Ovary (tissue), 7 donors: ENCODE measurements at regions not wholly inside any gene's neighbourhood (a gene's known extent, or its start where the extent isn't known, plus 50 kb on each side); places are given as distances from the start of the nearest gene placed in this dataset.

ENCODE experiments used
- DNase-seq, 5 donors: peaks; one replicate each; pipeline ENCODE4 v3.0.0-alpha.2; 2019 to 2020
- H3K27ac ChIP-seq, 2 donors: fragments of 200-600 bp; one replicate each; pipeline versions ENCODE4 v1.5.1 to v1.8.0; 2019 to 2022
- H3K27me3 ChIP-seq: fragments of 200-600 bp; one replicate; pipeline ENCODE4 v1.8.0; 2022
- H3K36me3 ChIP-seq: fragments of 200-600 bp; sonication (generic); one replicate; pipeline ENCODE4 v1.5.1; 2019
- H3K4me1 ChIP-seq: one replicate; pipeline ENCODE4 v1.8.1; 2013; ENCODE audit warnings: mild to moderate bottlenecking, moderate library complexity; ENCODE audit not compliant: insufficient read depth
- H3K4me3 ChIP-seq: fragments of 200-600 bp; sonication (generic); one replicate; pipeline ENCODE4 v1.5.1; 2017
- H3K9me3 ChIP-seq, 2 donors: fragments of 200-600 bp in 1 of 2; sonication (generic) in 1 of 2; one replicate each; pipeline versions ENCODE4 v1.5.1 to v1.8.1; 2013 to 2019; ENCODE audit warnings: mild to moderate bottlenecking in 1 of 2, moderate library complexity in 1 of 2
- CTCF ChIP-seq, 3 donors: fragments of 450-650 bp in 2 of 3; fragments of 200-600 bp in 1 of 3; IDR thresholded peaks; one replicate each; pipeline versions ENCODE4 v1.5.1 to v1.8.0; 2016 to 2022; ENCODE audit warnings: antibody characterized with exemption in 3 of 3, mild to moderate bottlenecking in 1 of 3
- EP300 ChIP-seq: sonication (generic); formaldehyde crosslinking; IDR thresholded peaks from one replicate; pipeline ENCODE4 v1.6.1; 2017; ENCODE audit warnings: antibody characterized with exemption
- POLR2A ChIP-seq: fragments of 450-650 bp; IDR thresholded peaks from one replicate; pipeline ENCODE4 v1.6.1; 2017; ENCODE audit warnings: antibody characterized with exemption, mild to moderate bottlenecking, moderate library complexity
- WGBS, 3 donors: extraction: QIAGEN DNeasy Blood & Tissue Kit in 1 of 3; methylation state at CpG; one replicate each; pipeline versions ENCODE4 v1.1.5 to v1.1.7; 2013 to 2017; 5-methylcytosine and 5-hydroxymethylcytosine counted together
- intact Hi-C, 4 donors: fragments of 100-400 bp; cut with DNase I; formaldehyde crosslinking; loops; one replicate each; pipeline versions ENCODE4 v1.11.0 to v1.15.1; 2022 to 2023
- donor health status: DM: no; HTN: no; CAD: no; lungs with moderate emphysema.
- donor health status: DM: no; HTN: no; CAD: no.
- donor health status: Bipolar disorder and iron deficiency.
- donor health status: DM: no; HTN: no; CAD: no.
- donor health status: DM: yes; HTN: yes; CAD: no.

- TF ChIP-seq EP300 (no peak), CTCF (IDR thresholded peaks at IDR 0.05) (no peak), POLR2A (no peak)
Measured at GRCh38 chr12:90124914-90125313, 416.3 kb upstream of the ATP2B1 start.

DNA sequence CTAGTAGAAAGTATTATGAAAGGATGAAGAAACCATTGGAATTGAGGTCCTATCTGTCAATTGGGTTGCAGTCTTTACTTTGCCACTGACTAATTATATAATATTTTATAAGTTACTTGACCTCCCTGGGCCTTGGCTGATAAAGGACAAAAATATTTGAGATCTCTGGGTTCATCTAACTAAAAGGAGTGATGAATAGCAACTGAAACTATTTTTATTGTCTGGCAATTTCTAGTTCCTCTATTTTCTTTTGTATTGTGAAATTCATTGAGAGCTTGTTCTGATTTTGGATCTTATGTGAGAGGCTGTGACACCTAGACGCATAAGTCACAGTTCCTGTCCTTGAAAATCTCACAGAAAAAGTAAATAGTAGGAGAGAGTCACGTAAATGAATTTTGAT, 415.7 kb upstream of the ATP2B1 start:
- Histone ChIP-seq H3K9me3 (peaks cover 0 to 8% of the 10 kb centered on the region in 2 donors), H3K36me3 (no peaks in the 10 kb centered on the region), H3K27ac (no peak overlapping the region), H3K27me3 (no peaks in the 10 kb centered on the region), H3K4me3 (no peak overlapping the region), H3K4me1 (no peaks in the 10 kb centered on the region)
- TF ChIP-seq POLR2A, result no peak
- no peak for TF ChIP-seq EP300
- TF ChIP-seq CTCF (IDR thresholded peaks at IDR 0.05), result no peak
- WGBS, 3 donors, result 62 to 72% (median 66%) methylated on average over 2 of the region's 2 CpGs
- DNase-seq, result no peak
- intact Hi-C loops, result no loop called here

More at GRCh38 chr12:90124914-90125313, 416.3 kb upstream of the ATP2B1 start:
- 94% methylated on average over 7 of the region's 7 CpGs for WGBS, 3 donors
- no peak overlapping the region for H3K27ac ChIP-seq
- no peak overlapping the region for H3K4me3 ChIP-seq
- DNase-seq, result no peak
- intact Hi-C loops, result no loop called here
- no peaks in the 10 kb centered on the region for H3K27me3 ChIP-seq
- H3K9me3 ChIP-seq, result peaks cover 0 to 8% of the 10 kb centered on the region in 2 donors
- no peaks in the 10 kb centered on the region for H3K4me1 ChIP-seq
- no peaks in the 10 kb centered on the region for H3K36me3 ChIP-seq

- DNase-seq, result no peak
- H3K4me3 ChIP-seq, result no peak overlapping the region
- intact Hi-C loops, result no loop called here
Measured at GRCh38 chr12:90122681-90123080, 414.0 kb upstream of the ATP2B1 start.

DNA sequence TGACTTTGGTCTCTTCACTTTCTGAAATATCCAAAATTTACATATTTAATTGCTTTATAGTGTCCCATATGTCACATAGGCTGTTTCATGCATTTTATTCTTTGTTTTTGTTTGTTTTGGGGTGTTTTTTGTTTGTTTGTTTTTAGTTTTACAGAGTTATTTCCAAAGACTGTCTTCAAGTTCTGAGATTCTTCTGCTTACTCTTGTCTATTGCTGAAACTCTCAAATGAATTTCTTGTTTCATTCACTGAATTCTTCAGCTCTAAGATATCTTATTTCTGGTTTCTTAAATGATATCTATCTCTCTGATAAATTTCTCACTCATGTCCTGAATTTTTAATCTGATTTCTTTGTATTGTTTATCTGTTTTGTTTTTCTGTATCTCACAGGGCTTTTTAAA, 412.0 kb upstream of the ATP2B1 start:
- no peak overlapping the region for H3K27ac ChIP-seq
- peaks cover 0 to 8% of the 10 kb centered on the region in 2 donors for H3K9me3 ChIP-seq
- intact Hi-C loops, result no loop called here
- TF ChIP-seq POLR2A (no peak), CTCF (IDR thresholded peaks at IDR 0.05) (no peak), EP300 (no peak)
- no peaks in the 10 kb centered on the region for H3K27me3 ChIP-seq
- no peaks in the 10 kb centered on the region for H3K4me1 ChIP-seq
- H3K4me3 ChIP-seq, result no peak overlapping the region
- no peak for DNase-seq
- no peaks in the 10 kb centered on the region for H3K36me3 ChIP-seq

More at GRCh38 chr12:90122681-90123080, 414.0 kb upstream of the ATP2B1 start:
- peaks cover 0 to 8% of the 10 kb centered on the region in 2 donors for H3K9me3 ChIP-seq
- H3K27ac ChIP-seq, result no peak overlapping the region
- H3K36me3 ChIP-seq, result no peaks in the 10 kb centered on the region
- no peaks in the 10 kb centered on the region for H3K4me1 ChIP-seq
- TF ChIP-seq POLR2A (no peak), CTCF (IDR thresholded peaks at IDR 0.05) (no peak), EP300 (no peak)
- H3K27me3 ChIP-seq, result no peaks in the 10 kb centered on the region
- WGBS, 3 donors, result 21 to 30% (median 21%) methylated on average over 3 of the region's 3 CpGs

DNA sequence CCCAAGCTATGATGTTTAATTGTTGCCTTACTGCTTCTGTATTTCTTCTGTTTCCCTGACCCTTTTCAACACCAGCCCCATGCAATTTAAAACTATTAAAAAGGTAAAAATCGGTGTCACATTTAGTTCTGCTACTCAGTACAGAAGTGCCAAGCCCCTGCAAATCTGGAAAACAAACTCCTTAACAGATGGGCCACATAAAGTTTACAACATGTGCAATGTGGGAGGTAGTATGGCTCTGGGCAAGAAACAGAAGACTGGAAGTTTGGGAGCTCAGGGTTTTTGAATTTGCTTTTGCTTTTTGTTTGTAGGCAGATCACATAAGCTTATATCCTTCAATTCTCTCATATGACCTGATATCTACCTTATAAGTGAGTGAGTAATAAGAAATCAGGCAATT, 404.0 kb upstream of the ATP2B1 start:
- H3K27ac ChIP-seq, result no peak overlapping the region
- TF ChIP-seq CTCF (IDR thresholded peaks at IDR 0.05) (no peak), EP300 (no peak), POLR2A (no peak)
- no peaks in the 10 kb centered on the region for H3K9me3 ChIP-seq
- peaks cover 4% of the 10 kb centered on the region for H3K4me1 ChIP-seq
- intact Hi-C loops, result no loop called here
- 53 to 64% (median 64%) methylated on average over 1 of the region's 1 CpG for WGBS, 3 donors
- DNase-seq, result no peak
- no peak overlapping the region for H3K4me3 ChIP-seq
- no peaks in the 10 kb centered on the region for H3K27me3 ChIP-seq
- no peaks in the 10 kb centered on the region for H3K36me3 ChIP-seq
